GM18861 (cell line): ENCODE measurements at regions not wholly inside any gene's neighbourhood (a gene's known extent, or its start where the extent isn't known, plus 50 kb on each side); places are given as distances from the start of the nearest gene placed in this dataset.
A peak's percentile ranks its signal among the peaks of the same experiment; 100 is the strongest.

Experiments
- ATAC-seq: cut with Tn5 transposase; IDR thresholded peaks from one replicate; pipeline ENCODE4 v1.9.1; 2021; ENCODE audit not compliant: unreplicated experiment

DNA sequence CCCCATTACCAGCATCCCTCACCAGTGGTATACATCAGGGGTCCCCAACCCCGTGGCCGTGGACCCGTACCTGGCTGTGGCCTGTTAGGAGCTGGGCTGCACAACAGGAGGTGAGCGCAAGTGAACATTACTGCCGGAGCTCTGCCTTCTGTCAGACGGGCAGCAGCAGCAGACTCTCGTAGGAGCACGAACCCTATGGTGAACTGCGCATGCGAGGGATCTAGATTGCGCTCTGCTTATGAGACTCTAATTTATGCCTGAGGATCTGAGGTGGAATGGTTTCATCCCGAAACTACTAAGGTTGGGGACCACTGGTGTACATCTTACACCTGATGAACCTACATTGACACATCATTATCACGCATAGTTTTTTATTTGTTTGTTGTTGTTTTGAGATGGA is 52.8 kb upstream of the DHX15 start:
- no peak for ATAC-seq

GRCh38 chr4:24638396-24638875 is 54.1 kb upstream of the DHX15 start:
- ATAC-seq = no peak

- ATAC-seq = no peak
Observed at GRCh38 chr4:24639714-24640113, 55.4 kb upstream of the DHX15 start.

DNA sequence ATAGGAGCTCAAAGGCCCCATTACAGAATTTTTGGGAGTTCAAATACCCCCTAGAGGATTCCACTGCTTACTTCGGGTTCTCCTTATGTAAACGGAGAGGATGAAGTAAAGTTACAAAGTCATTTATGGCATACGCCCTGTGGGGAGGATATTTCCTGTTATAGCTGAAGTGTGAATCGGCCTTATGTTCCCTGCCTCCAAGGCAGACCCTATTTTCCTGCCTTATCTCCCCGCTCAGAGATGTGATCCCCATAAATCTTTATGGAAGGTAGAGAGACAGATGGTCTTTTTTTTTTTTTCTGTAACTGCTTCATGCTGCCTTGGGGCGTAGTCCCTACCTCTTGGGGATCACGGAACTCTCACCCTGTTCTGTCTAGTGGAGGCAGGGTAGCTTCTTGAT is 56.0 kb upstream of the DHX15 start:
- ATAC-seq = no peak

DNA sequence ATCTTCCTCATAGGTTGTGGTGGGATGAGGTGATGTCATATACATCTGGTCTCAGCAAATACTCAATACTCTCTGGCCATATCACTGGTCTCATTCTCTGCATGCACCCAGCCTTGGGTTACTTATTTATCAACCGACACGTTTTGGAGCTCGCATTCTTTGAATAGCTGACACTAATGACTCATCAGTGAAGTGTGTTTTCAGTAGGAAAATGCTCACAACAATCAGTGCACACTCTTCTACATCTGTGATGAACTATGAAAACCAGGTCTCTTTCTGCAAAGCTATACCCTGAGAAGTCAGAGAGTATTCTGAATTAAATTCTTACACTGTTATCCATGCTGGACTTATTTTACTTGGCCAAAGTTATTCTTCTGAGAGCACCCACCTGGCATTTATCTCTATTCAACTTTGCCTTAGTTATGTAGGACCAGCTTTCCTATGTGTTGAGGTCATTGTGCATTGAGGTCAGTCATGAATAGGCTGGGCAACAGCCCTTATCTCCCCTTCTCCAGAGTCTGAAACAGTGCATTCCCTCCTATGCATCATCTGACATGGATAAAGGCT is 58.7 kb upstream of the DHX15 start:
- ATAC-seq = peak; percentile 79

GRCh38 chr4:24643774-24644520 is 59.6 kb upstream of the DHX15 start:
- no peak for ATAC-seq

DNA sequence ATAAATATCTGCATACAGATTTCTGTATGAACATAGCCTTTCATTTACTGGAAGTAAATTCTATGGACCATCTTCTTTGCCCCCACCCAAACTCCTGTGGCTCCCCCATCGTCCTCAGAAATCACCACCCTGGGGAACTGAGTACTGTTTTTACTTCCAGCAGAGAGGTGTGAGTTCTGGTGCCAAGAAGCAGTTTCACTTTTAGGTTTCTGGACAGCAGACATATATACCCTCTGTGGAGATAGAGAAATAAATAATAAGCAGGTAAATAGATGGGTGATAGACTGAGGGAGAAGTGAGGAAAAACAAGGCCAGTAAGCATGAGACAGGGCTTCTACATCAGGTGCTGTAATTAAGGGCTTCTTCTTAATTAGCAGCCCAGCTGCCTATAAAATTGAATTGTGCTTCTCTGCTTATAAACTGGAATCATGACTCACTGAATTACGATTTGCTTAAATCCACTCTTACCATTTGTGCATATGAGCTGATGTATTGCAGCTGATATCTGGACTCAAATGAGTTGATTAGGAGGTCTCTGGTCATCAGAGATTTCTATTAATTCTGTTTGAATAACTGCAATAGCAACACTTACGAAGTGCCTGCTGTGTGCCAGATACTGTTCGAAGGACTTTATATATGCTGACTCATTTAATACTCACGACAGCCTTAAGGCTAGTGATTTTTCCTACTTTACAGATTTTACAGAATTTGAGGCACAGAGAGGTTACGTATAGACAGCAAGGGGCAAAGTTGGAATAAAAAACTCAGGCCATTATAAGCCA is 60.8 kb upstream of the DHX15 start:
- ATAC-seq = no peak

- ATAC-seq = no peak
Observed at GRCh38 chr4:24645765-24646550, 61.6 kb upstream of the DHX15 start.

GRCh38 chr4:24646798-24647460 is 62.6 kb upstream of the DHX15 start:
- ATAC-seq = no peak

DNA sequence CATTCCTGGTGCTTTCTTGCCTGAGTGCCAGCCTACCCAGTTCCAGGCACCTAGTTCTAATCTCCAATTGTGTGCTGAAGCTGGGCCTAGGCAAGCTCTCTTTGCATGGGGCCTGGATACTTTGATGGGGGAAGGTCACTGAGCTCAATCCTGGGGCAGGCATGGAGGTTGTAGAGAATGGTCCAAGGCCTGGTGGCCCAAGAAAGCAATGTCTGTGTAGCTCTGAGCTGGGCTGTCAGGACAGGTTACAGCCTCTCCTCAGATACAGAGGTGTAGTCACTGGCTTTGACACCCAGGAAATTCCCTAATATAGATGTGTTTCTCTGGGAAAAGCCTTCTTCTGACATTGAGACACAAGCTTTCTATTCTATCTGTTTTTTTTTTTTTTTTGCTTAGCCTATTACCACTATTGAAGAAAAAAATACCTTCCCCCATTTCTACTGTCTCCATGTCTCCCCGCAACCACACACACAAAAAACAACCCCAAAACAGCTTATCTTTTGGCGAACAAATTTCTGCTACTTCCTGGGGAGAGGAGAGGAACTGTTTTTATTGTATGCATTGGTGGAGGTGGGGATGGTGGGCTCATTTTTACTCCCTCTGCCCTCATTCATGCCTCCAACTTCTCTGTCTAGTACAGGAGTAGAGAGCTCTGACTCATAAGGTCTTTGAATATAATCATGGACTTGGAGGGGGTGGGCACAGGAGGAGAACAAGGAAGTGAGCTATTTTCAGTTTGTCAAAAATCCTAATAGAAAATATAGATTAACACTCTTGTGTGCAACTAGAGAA is 66.7 kb upstream of the DHX15 start:
- ATAC-seq = no peak

DNA sequence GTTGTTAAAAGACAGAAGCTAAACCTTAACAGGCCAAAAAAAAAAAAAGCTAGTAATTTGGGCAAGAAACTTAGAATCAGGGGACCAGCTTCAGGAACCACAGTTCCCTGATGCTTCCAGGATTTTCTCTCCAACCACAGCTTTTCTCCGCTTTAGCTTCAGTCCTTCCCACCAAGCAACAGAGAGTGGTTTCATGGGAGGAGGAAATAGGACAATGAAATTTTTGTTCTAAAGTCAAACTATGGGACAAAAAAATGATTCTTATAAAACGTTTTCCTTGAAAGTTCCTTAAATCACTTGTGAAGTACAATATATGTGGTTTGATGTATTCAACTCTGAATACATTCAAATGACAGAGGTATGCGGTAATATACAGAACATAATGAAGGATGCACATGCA is 71.0 kb upstream of the DHX15 start:
- ATAC-seq = no peak

GRCh38 chr4:24655971-24656370 is 71.6 kb upstream of the DHX15 start:
- ATAC-seq = no peak

DNA sequence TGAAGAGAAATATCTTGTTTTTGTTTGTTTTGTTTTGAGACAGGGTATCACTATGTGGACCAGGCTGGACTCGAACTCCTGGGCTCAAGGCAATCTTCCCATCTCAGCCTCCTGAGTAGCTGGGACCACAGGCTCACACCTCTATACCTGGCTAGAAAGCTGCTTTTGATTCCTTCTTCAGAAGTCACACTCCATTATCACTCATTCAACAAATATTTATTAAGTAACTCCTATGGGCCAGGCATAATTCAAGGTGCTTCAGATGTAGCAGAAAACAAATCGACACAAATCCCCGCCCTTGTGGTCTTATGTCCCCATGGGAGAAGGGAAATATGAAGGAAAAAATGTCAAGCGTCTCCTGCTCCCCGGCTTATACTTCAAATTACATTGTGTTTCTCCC is 72.6 kb upstream of the DHX15 start:
- ATAC-seq = no peak

DNA sequence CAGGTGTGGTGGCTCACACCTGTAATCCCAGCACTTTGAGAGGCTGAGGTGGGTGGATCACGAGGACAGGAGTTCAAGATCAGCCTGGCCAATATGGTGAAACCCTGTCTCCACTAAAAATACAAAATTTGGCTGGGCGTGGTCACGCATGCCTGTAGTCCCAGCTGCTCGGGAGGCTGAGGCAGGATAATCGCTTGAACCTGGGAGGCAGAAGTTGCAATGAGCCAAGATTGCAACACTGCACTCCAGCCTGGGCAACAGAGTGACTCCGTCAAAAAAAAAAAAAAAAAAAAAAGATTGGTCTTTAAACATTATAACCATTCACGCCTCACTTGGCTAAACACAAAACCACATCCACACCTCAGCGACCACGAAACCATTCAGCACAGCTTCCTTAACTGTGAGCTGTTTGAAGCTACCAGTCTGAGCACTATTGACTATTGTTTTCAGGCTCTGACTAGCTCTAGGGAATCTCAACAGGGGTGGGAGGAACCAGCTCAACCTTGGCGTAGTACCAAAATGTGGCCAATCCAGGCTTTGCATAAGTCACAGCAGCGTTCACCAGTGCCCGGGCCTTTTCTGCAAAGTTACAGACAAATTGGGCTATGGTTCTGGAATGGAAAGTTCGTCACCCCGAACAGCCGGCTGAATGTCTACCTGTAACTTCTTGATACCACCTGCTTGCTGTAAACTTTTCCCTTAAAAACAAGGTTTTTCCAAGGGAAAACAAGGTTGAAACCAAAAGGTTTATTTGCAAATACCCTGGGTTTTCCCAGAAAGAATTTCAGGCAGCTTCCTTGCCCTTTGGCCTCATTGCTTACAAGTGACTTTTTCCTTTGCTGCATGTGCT is 73.6 kb upstream of the DHX15 start:
- ATAC-seq = peak; percentile 100

DNA sequence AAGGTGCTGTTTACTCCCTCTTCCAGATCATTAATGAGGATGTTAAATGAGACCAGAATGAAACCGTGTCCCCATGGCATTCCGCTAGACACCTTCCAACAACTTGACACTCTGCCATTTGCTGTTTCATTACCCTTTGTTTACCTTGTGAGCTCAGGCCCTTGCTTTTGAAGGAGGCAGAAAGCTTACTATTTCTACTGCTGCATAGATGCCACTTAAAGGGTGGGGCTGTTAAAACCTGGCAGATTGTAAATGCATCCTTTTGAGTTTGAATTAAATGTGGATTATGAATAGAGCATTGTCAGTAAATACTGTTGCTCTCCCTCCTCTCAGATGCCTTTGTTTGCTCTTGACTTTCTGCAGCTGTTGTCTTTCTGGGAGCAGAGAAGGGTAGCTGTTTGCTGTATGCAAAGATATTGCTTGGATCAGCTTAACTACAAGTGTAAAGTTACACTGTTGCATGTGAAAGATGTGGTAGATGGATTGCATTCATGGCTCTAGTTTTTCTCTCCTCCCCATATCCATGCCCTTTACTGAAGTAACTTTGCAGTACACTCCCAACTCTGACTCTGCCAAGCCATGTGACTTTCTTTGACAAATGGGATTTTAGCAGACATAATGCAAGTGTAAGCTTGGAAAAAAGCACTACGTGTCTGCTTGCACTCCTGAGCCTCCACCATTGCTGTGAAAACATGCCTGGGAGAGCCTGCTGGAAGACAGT is 75.0 kb upstream of the DHX15 start:
- no peak for ATAC-seq

DNA sequence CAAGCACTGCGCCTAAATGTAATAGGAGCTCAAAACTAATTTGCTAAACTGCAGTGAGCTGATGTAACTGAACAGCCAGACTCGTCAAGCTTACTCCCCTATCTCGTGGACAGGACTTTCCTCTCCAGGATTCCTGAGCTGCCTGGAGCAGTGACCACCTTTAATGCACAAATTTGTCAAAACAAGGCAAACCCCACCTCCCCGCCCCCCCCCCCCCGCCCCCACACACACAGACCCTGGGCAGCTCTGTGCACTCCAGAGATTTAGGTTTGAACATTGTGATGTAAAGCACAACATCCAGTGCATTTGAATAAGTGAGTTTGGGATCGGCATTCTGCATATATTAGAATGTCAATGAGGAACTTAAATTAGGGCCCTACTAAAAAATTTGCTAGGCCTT is 77.7 kb upstream of the DHX15 start:
- ATAC-seq = no peak

- no peak for ATAC-seq
Observed at GRCh38 chr4:24662542-24662941, 78.2 kb upstream of the DHX15 start.

DNA sequence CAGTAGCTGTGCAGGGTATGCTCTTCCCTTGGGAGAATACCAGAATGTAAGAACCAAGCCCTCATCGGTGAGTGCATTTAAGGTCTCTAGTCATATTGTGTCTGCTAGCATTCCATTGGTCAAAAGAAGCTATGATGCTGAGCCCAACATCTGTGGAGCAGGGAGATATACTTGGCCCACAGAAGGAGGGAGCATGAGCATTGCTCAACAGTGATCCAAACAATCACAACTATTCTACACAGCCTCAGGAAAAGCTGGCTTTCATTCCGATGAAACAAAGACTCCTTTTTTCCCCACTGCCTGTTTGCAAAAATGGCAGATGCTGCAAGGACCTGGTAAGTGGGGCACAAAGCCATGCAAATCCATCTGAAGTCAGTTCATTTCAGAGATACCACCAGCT is 80.6 kb upstream of the DHX15 start:
- ATAC-seq = no peak
